ENCODE measurements at regions not wholly inside any gene's neighbourhood (a gene's known extent, or its start where the extent isn't known, plus 50 kb on each side); places are given as distances from the start of the nearest gene placed in this dataset.

DNA sequence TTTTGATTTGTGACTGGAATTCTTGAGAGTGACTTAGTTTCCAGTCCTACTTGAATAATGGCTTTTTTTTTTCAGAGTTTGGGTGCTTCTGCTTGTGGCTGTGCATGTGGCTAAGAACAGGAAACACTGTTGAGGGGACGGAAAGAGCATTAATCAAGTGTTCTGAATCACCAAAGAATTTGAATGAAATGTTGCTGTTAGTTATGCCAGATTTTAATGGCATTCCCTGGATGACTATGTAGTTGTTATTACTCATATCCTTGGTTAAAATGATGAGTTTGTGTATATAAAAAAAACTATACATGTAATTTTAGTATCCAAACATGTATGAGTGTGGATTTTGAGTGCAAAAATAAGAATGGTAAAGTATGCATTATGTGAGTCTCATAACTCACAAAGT lies 347.9 kb downstream of the BCAT1 start:
- no peak for DNase-seq

DNA sequence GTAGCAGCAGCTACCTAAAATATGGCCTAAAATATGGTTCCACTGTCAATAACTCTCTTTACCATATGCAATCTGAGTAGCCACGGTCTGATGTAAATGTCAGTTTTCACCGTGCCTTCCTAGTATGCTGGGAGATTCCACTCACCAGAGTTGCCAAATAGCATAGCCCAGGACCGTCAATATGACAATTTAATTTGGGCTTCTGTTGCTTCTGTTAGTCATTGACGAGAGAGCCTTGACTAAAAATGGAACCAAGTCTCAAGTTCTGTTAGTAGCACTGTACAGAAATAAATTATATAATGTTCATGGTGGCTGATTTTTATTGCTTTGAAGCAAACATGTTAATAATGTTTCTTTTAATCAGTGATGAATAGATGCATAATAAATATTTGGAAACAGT lies 348.4 kb downstream of the BCAT1 start:
- no peak for DNase-seq

DNA sequence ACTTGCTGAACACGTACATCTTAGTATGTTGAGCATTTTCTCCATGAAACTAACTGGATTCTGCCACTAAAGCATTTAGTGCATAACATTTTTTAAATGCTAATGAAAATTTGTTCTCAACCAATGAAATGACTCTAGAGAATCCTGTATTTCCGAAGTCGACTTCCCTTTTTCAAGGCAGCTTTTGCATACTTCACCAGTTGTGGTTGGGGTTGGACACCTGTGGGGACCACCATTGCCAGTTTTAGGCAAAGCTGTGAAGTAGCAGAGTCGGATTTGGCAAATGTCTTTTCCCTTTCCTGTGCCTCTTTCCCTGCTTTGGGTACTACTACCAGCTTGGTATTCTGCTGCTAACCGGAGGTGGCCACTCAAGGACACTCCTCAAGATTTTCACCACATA lies 349.2 kb downstream of the BCAT1 start:
- no peak for DNase-seq

DNA sequence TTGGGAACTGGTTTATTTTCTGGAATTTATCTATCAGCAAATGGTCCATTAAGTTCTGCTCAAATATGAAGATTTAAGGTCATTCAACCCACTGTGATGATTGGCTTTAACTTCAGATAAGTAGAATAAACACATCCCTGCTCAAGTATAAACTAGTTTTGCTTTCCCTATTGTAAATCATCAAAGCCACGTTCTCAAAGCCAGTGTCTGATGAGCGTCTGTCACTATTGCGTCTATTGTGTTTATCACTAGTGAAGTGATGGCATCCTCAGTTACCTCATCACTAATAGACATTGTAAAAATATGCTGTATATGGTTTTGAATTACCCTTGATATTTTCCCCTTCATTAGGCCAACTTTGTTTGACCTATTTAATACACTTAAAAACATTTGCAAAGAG lies 351.3 kb downstream of the BCAT1 start:
- no peak for DNase-seq

DNA sequence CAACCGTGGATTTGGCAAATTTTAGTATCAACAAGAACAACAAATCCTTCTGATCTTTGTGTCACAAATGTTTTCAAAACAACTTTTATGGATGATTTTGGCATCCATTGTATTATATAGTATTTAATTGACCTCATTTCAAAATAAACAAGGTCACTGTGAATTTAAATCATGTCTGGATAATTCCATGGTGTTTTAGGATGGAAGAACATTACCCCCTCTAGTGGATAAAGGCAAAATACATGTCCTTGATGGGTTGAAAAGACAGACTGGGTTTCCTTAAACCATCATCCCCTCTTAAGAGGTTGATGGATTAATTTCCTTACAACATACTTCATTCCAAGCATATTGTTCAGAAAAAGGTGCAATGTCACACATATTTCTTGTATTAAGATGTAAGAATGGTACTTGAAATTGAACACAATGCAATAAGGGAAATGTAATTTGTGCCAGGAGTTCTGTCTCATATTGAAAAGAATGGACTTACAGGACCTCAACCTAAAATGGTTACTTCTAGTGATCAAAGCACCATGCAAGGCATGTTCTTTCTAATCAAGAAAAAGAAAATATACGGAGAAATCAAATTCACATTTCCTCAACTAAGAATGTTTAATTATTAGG lies 352.0 kb downstream of the BCAT1 start:
- no peak for DNase-seq

DNA sequence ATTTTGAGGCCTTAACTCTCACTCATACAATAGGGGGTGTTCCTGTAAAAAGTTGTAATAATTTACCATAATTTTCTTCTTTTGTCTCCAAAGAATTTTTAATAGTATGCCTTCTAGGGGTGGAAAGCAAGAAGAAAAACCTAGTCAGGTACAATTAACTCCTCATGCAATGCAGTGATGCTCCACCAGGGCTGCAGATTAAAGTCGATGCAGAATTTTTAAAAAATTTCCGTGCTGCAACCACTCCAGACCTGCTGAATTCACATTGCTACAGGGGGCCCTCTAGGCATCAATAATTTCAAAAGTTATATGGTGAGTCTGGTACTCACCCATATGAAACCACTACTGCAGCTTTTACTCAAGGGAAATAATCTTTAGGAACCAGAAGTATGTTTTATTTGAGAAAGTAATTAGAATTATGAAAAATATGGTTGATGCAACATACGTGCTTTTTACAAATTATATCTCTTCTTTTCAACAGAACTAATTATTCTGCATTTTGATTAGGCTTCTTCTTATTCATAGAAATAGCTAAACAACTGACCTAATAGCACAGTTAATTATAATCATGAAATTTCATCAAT lies 353.2 kb downstream of the BCAT1 start:
- DNase-seq: no peak

DNA sequence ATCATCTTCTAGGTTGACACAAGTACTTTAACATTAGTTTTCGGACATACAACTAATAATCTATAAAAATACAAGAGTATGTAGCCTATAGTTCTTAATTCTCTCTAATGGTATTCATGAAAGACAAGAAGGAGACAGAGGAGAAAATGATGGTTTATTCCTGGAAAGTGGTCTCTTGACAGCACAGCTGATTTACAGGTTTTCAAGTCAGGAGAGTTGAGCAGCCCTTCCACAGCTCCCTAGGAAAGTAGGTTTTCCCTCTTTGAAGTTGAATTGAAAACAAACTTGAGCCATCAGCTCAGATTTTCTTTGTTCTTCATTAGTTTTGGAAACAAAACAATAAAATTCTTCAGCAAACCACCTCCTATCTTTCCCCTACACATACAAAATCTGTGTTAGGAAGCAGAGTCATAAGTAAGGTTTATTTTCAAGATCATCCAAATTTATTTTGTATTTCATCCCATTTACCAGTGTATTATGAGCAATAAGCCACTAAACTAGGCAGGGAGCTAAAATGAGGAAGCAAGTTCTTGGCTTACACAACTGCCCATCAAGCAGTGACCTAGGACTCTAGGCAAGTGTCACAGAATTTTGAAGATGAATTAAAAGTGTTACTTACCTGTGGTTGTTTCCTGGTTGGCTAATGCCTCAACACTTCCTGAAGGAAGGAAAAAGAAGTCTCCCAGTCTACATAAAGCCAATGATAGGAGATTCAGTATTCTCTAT lies 357.0 kb downstream of the BCAT1 start:
- DNase-seq: no peak

DNA sequence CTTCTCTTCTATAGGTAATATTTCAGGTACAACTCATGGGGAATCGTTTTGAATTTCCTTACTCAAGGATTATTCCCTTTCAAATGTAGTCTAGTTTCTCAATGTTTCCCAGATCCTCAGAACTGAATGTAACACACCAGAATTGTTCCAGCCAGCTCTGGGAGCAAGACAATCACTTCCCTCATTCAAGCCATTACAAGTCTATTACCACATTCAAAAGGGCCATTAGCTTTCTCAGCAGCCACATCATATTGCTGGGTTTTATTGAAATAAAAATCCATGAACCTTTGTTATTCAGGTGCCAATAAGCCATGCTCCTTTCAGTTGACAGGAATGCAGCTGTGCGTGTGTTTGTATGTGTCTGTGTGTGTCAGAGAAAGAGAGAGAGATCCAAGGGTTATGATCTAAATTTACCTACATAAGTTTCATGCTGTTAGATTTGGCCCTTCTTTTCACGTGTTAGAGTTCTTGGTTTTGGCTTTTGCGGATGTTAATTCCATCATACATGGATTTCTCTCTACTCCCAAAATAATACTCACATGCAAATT lies 357.7 kb downstream of the BCAT1 start:
- DNase-seq: no peak

DNA sequence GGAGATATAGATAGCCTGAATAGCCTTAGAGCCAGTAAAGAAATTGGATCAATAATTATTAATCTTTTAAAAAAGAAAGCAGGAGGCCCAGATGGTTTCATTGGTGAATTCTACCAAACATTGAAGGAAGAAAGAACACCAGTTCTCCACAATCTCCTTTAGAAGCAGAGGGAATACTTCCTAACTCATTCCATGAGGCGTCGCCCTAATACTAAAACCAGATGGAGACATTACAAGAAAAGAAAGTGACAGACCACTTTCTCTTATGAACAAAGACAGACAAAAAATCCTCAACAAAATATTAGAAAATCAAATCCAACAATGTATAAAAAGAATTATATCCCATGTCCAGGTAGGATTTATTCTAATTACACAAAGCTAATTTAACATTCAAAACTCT lies 362.6 kb downstream of the BCAT1 start:
- DNase-seq: no peak

DNA sequence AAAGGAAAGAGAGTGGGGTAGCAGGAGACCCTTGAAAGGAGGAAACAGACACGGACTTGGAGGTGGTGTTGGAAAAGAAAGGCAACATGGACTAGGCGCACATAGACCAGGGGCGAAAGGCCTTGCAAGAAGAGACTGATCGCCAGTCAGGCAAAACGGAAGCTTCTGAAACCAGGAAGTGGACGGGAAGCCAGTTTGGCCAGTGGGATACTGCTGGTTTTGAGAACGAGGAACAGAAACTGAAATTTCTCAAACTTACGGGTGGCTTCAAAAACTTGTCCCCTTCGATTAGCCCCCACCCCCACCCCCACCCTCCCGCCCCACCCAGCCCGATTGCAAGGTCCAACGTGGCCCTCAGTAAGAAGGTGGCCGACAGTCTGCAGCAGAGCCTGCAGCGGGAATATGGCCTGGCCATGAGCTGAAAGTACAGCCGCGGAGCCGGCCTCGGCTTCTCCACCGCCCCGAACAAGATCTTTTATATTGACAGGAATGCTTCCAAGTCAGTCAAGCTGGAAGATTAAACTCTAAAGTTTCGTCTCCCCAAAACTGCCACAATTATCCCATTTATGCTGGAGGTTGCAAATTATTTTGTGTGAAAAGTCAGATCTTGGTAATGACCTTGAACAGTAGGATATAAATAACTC lies 364.7 kb downstream of the BCAT1 start:
- DNase-seq: no peak

DNA sequence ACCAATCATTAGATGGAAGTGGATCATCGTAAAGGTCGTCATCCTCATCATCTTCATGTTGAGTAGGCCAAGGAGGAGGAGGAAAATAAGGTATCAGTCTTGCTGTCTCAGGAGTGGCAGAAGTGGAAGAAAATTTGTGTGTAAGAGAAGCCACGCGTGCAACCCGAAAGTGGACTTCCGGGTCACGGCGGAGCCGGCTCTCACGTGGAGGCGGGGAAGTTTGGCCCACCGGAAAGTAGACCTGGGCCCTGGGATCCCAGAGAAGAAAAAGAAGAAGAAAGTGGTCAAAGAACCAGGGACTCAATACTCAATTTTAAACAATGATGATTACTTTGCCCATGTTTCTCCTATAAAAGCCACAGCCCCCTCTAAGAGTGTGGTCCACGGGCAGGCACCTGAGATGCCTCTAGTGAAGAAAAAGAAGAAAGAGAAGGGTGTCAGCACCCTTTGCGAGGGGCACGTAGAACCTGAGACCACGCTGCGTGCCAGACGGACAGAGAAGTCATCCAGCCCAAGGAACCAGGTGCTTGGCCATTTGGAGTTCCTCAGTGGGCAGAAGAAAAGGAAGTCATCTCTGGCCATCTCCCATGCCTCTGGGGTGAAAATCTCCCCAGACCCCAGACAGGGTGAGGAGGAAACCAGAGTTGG lies 365.8 kb downstream of the BCAT1 start:
- DNase-seq: no peak

DNA sequence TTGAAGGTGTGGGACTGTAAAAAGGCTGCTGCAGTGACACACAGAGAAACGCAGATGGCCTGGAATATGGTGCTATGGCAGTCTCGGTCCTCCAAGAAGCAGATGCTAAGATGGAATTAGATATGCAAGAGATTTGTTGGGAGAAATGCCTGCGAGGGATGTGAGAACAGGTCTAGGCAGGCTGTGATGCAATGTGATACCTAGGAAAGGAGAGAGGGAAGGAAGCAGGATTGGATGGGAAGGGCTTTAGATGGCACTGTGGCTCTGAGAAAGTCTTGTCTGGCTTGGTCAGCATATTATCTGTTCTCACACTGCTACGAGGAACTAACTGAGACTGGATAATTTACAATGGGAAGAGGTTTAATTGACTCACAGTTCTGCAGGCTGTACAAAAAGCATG lies 374.4 kb downstream of the BCAT1 start:
- DNase-seq: no peak

DNA sequence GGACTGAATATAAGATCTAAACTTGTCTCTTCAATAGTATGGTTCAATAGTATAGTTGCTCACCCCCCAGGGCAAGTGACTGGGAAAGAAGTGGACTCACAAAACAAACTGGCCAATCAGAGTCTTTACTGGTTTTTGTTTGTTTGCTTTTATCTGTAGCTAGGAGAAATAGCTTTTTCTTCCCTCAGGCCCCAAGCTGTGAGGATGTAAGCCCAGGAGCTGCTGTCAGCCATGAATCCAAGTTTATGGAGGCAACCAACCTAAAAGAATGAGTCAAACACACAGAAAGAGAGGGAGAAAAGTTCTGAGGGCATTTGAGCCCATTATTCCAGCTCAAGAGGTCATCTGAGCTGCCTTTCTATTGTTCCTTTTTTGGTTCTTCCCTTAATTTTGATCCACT lies 375.3 kb downstream of the BCAT1 start:
- DNase-seq: no peak

DNA sequence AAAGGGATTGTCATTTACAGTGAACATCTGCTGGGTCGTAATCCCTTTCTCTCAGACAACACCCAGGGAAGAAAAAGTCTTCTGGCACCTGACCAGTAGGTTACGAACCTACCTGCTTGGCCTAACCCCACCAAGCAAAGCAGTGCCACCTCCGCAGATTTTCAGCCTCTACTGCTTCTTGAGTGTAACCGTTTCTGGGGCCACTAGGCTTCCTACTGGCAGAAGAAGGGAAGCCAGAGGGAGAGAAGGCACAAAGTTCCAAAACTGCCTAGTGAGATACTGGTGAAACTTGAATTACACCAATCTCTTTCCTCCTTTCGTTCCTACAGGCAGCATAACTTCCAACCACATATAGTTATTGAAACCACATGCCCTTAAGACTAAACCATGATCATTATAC lies 383.6 kb downstream of the BCAT1 start:
- DNase-seq: no peak

DNA sequence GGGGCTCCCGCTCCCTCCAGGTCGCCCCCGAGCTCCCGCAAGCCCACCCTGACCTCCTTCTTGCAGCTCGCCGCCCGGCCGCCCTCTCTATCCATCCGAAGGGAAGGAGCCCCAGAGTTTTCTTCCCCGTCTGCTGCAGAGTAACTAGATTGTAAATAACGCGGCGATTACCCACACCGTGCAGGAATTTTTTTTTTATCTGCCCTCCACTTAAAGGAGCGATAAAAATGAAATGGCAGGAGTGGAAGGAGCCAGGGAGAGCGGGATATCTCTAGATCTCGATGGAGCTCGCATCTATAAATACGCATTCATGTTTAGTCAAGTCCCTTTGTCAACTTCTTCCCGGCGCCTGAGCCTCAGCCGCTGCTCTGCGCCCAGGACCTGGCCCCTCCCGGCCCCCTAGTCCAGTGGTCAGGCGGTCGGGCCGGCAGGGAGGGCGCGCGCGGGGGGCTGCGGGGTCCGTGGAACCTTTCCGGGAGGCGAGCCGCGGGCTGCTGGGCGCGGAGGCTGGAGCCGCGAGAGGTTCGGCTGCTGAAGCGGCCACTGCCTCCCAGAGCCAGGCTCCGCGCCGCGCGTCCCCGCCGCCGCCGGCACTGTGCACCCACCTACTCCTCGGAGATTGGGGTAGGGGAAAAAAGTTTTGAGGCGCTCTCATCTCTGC lies 386.0 kb downstream of the BCAT1 start:
- DNase-seq: no peak

DNA sequence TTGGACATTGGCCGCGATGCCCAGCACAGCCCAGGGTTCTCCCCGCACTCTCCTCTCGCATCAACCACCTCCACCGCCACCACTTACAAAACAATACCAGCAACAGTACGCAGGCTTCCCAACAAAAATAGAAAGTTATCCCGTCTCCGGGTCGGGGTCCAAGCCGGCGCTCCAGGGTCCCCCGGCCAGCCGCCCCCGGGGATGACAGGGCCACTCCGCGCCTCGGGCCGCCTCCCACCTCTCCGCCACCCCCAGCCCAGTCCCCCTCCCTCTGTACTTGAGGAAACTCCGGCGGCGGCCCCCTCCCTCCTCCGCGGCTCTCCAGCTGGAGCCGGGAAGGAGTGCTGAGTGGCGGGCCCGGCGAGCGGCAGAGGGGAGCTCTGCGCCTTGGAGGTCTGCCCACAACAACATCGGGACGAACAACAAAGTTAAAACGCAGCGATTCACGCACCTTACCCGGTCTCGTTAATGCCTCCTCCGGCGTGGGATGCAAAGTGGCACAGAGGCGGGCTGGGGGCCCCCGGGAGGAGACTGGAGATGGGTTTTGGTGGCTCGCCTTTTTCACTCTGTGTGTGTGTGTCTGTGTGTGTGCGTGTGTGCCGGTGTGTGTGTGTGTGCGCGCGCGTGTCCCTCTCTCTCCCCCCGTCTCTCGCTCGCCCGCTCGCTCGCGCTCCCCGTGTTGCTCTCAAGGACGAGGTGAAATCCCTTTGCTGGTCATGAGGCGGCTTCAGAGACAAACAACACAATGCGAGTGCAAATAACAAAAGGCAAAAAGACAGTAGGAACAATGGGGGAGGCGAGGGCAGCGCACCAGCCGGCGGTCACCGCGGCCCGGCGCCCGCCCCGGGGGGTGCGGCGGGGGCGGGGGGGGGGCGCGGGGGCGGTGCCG lies 386.8 kb downstream of the BCAT1 start:
- DNase-seq: peak; percentile 4

DNA sequence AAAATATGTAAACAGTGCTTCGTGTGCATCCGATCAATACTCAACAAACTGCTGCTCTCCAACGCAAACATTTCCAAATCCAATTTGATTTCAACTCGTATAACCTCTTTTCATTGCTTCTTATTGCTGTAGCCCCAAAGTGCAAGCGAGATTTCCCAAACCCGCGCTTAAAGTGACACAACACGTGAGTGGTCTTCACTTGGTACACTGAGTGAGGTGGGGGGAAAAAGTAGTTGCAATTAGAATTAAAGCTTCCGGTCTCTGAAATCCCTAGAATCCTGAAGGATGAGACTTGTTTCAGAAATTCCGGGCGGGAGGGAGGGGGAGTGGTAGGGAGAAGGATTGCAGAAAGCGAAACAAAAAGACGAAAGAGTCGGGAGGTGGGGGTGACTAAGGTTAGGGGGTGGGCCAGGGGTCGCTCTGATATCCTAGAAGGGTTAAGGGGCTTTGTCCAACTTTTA lies 387.5 kb downstream of the BCAT1 start:
- no peak for DNase-seq

DNA sequence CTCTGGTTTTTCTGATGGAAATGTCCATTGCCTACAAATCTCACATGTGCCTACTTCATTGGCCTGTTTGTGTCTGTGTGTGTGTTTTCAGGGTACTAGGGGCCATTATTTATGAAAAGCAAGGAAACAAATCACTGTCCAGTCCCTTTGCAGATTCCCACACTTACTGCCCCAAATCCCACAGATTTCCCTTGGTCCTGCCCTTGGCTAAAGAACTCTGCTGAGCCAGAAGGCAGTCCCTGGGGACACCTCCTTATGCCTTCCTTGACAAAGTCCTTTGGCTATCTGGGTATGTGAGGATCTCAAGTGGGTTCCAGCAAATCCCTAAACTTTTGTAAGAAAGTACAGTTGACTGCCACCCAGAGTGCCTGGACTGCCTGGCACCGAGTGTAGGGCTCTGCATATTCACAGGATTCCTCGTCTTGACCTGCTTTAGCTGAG lies 388.1 kb downstream of the BCAT1 start:
- DNase-seq: no peak

DNA sequence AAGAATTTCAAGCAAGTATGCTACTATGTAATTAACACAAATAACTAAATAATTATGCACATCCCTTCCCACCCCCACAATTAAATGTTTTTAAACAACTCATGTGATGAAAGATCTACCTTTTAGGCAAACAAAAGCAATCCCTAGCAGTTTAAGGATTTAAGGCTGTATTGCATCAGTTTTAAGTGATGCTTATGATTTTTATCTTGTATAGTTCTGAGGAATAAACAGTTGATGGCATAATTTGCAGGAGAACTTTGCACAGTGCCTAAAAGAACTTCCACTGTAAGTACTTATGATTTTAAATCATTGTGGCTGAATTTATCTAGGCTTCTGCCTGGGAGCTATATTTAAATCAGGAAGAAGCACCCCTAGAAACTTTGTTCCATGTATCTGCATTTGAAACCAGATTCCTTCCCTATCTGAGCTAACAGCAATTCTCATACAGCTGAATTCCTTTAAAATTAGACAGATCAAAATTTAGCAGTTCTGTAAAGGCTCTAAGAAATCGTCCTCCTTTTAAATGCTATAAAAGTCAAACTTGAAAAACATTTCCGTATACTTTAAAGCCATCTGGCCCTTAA lies 388.6 kb downstream of the BCAT1 start:
- DNase-seq: no peak

DNA sequence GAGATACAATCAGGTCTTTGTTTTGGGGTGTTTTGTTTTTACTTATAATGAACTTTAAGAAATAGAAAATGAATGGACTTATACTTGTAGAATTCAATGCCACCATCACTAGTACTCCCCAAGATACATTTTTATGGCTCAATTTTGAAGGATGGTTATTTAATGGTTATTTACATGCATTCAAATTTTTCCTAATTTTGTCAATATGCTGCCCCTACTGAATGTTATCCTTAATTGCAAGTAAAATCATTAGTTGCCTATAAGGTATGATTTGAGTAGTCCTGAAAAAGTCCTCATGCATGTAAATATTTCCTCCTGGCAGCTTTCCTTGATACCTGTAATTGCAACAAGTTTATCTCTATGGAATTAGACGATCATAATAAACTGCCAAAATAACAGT lies 391.2 kb downstream of the BCAT1 start:
- no peak for DNase-seq

DNA sequence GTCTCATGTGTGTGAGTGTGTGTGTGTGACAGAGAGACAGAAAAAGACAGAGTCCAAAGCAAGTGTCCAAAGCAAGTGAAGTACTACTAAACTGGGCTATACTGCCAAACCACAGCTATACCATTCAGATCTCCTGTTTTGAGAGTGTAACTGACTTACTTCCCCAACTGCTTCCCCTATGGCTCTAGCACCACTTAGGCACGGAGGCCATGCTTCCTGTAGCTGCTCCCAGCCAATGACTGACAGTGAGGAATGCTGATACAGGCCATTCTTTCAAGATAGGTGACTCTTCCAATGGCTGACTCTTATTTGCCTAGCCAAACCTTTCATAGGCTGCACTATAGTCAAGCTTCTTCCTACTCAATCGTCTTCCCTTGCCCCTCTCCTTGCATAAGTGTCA lies 393.2 kb downstream of the BCAT1 start:
- DNase-seq: no peak
